ENCODE measurements at regions not wholly inside any gene's neighbourhood (a gene's known extent, or its start where the extent isn't known, plus 50 kb on each side); places are given as distances from the start of the nearest gene placed in this dataset.

- H3K36me3 ChIP-seq (replicated peaks; ENCODE audit: insufficient read depth, low read length): no peaks in the 10 kb centered on the region
- no peak overlapping the region for H3K4me3 ChIP-seq (ENCODE audit: low read length)
- H3K4me2 ChIP-seq (ENCODE audit: low read depth, low read length): no peak overlapping the region
- no peak overlapping the region for H3K27ac ChIP-seq (ENCODE audit: low read length)
- TF ChIP-seq CTCF (IDR thresholded peaks at IDR 0.05; ENCODE audit: low read length): no peak
- no peak for TF ChIP-seq EZH2phosphoT487 (IDR thresholded peaks at IDR 0.05; ENCODE audit: low read length)
- TF ChIP-seq EZH2 (optimal IDR thresholded peaks at IDR 0.05; ENCODE audit: low read depth, low read length): no peak
- H3K9me3 ChIP-seq (replicated peaks; ENCODE audit: insufficient read depth, low read length): no peaks in the 10 kb centered on the region
- no peaks in the 10 kb centered on the region for H3K9me2 ChIP-seq (replicated peaks; ENCODE audit: insufficient read depth, low read length)
- H2AFZ ChIP-seq (ENCODE audit: low read length): no peak overlapping the region
- no peaks in the 10 kb centered on the region for H3K79me2 ChIP-seq (ENCODE audit: low read length)
- no peak overlapping the region for H3K9ac ChIP-seq (ENCODE audit: low read length)
- H4K20me1 ChIP-seq (ENCODE audit: insufficient read depth, low read length): no peaks in the 10 kb centered on the region
- no peaks in the 10 kb centered on the region for H3F3A ChIP-seq (ENCODE audit: insufficient read depth, low read length)
- no peak for DNase-seq
- H3K27me3 ChIP-seq (replicated peaks; ENCODE audit: insufficient read depth, low read length): no peaks in the 10 kb centered on the region
- H3K4me1 ChIP-seq (ENCODE audit: low read length): no peaks in the 10 kb centered on the region
Measured at GRCh38 chr9:89664896-89665329, 60.1 kb downstream of the GADD45G start.

GRCh38 chr9:89666364-89666763, 61.6 kb downstream of the GADD45G start:
- H3K27me3 ChIP-seq (replicated peaks; ENCODE audit: insufficient read depth, low read length): no peaks in the 10 kb centered on the region
- H3K9ac ChIP-seq (ENCODE audit: low read length): no peak overlapping the region
- no peak overlapping the region for H2AFZ ChIP-seq (ENCODE audit: low read length)
- H3K4me3 ChIP-seq (ENCODE audit: low read length): no peak overlapping the region
- H3K9me2 ChIP-seq (replicated peaks; ENCODE audit: insufficient read depth, low read length): no peaks in the 10 kb centered on the region
- H3K79me2 ChIP-seq (ENCODE audit: low read length): no peaks in the 10 kb centered on the region
- no peak overlapping the region for H3K27ac ChIP-seq (ENCODE audit: low read length)
- no peak for DNase-seq
- no peaks in the 10 kb centered on the region for H3K9me3 ChIP-seq (replicated peaks; ENCODE audit: insufficient read depth, low read length)
- no peak overlapping the region for H3K4me2 ChIP-seq (ENCODE audit: low read depth, low read length)
- H3F3A ChIP-seq (ENCODE audit: insufficient read depth, low read length): no peaks in the 10 kb centered on the region
- H3K36me3 ChIP-seq (replicated peaks; ENCODE audit: insufficient read depth, low read length): no peaks in the 10 kb centered on the region
- H4K20me1 ChIP-seq (ENCODE audit: insufficient read depth, low read length): no peaks in the 10 kb centered on the region
- TF ChIP-seq EZH2 (optimal IDR thresholded peaks at IDR 0.05; ENCODE audit: low read depth, low read length): no peak
- TF ChIP-seq CTCF (IDR thresholded peaks at IDR 0.05; ENCODE audit: low read length): no peak
- no peak for TF ChIP-seq EZH2phosphoT487 (IDR thresholded peaks at IDR 0.05; ENCODE audit: low read length)
- no peaks in the 10 kb centered on the region for H3K4me1 ChIP-seq (ENCODE audit: low read length)

GRCh38 chr9:89666950-89667349, 62.1 kb downstream of the GADD45G start:
- H4K20me1 ChIP-seq (ENCODE audit: insufficient read depth, low read length): no peaks in the 10 kb centered on the region
- no peak overlapping the region for H3K4me3 ChIP-seq (ENCODE audit: low read length)
- H3F3A ChIP-seq (ENCODE audit: insufficient read depth, low read length): no peaks in the 10 kb centered on the region
- H2AFZ ChIP-seq (ENCODE audit: low read length): no peak overlapping the region
- H3K79me2 ChIP-seq (ENCODE audit: low read length): no peaks in the 10 kb centered on the region
- no peaks in the 10 kb centered on the region for H3K27me3 ChIP-seq (replicated peaks; ENCODE audit: insufficient read depth, low read length)
- no peak overlapping the region for H3K4me2 ChIP-seq (ENCODE audit: low read depth, low read length)
- no peaks in the 10 kb centered on the region for H3K9me3 ChIP-seq (replicated peaks; ENCODE audit: insufficient read depth, low read length)
- no peaks in the 10 kb centered on the region for H3K9me2 ChIP-seq (replicated peaks; ENCODE audit: insufficient read depth, low read length)
- H3K27ac ChIP-seq (ENCODE audit: low read length): no peak overlapping the region
- H3K36me3 ChIP-seq (replicated peaks; ENCODE audit: insufficient read depth, low read length): no peaks in the 10 kb centered on the region
- no peaks in the 10 kb centered on the region for H3K4me1 ChIP-seq (ENCODE audit: low read length)
- no peak overlapping the region for H3K9ac ChIP-seq (ENCODE audit: low read length)
- TF ChIP-seq EZH2phosphoT487 (IDR thresholded peaks at IDR 0.05; ENCODE audit: low read length) (no peak), CTCF (IDR thresholded peaks at IDR 0.05; ENCODE audit: low read length) (no peak), EZH2 (optimal IDR thresholded peaks at IDR 0.05; ENCODE audit: low read depth, low read length) (no peak)
- no peak for DNase-seq
